HL-60 (cell line): ENCODE measurements at regions not wholly inside any gene's neighbourhood (a gene's known extent, or its start where the extent isn't known, plus 50 kb on each side); places are given as distances from the start of the nearest gene placed in this dataset.

Experiments used
- DNase-seq, 2 experiments: peaks; one replicate each; pipeline ENCODE4 v3.0.0-alpha.2; 2010 to 2020; ENCODE audit warnings: low read depth in 1 of 2, low spot score in 1 of 2
- H3K27ac ChIP-seq: fragments of 250-450 bp; sonication (Bioruptor Pico); replicated peaks from 2 replicates; pipeline ENCODE4 v1.5.1; 2020; ENCODE audit warnings: mild to moderate bottlenecking, moderate library complexity
- H3K27me3 ChIP-seq: fragments of 250-450 bp; sonication (Bioruptor Pico); 2 replicates; pipeline ENCODE4 v1.5.1; 2021; ENCODE audit warnings: mild to moderate bottlenecking, moderate library complexity; ENCODE audit not compliant: insufficient read depth, poor library complexity, severe bottlenecking
- H3K4me3 ChIP-seq: replicated peaks from 2 replicates; pipeline ENCODE4 v1.5.1; 2011; ENCODE audit warnings: mild to moderate bottlenecking, control low read depth, low read length; ENCODE audit not compliant: insufficient read depth
- CTCF ChIP-seq: IDR thresholded peaks from one replicate; pipeline ENCODE4 v1.5.1; 2011; ENCODE audit warnings: low read length, control low read depth, inconsistent platforms; ENCODE audit not compliant: insufficient read depth
- GABPA ChIP-seq: IDR thresholded peaks from 2 replicates; pipeline ENCODE4 v1.6.1; 2012; ENCODE audit warnings: low read depth
- POLR2AphosphoS5 ChIP-seq: IDR thresholded peaks from 2 replicates; pipeline ENCODE4 v1.6.1; 2012; ENCODE audit warnings: low read depth
- SPI1 ChIP-seq: IDR thresholded peaks from 2 replicates; pipeline ENCODE4 v1.6.1; 2012; ENCODE audit warnings: low read depth, mild to moderate bottlenecking, borderline replicate concordance
- TF ChIP-seq, protein P1 (sequence below): IDR thresholded peaks from 2 replicates; pipeline ENCODE4 v1.6.1; 2012; ENCODE audit warnings: low read depth; ENCODE audit not compliant: insufficient replicate concordance

- no peak for TF ChIP-seq POLR2AphosphoS5
- no peak for TF ChIP-seq CTCF
- TF ChIP-seq, protein P1, sequence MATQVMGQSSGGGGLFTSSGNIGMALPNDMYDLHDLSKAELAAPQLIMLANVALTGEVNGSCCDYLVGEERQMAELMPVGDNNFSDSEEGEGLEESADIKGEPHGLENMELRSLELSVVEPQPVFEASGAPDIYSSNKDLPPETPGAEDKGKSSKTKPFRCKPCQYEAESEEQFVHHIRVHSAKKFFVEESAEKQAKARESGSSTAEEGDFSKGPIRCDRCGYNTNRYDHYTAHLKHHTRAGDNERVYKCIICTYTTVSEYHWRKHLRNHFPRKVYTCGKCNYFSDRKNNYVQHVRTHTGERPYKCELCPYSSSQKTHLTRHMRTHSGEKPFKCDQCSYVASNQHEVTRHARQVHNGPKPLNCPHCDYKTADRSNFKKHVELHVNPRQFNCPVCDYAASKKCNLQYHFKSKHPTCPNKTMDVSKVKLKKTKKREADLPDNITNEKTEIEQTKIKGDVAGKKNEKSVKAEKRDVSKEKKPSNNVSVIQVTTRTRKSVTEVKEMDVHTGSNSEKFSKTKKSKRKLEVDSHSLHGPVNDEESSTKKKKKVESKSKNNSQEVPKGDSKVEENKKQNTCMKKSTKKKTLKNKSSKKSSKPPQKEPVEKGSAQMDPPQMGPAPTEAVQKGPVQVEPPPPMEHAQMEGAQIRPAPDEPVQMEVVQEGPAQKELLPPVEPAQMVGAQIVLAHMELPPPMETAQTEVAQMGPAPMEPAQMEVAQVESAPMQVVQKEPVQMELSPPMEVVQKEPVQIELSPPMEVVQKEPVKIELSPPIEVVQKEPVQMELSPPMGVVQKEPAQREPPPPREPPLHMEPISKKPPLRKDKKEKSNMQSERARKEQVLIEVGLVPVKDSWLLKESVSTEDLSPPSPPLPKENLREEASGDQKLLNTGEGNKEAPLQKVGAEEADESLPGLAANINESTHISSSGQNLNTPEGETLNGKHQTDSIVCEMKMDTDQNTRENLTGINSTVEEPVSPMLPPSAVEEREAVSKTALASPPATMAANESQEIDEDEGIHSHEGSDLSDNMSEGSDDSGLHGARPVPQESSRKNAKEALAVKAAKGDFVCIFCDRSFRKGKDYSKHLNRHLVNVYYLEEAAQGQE: no peak
- TF ChIP-seq GABPA: no peak
- no peak for TF ChIP-seq SPI1
- no peaks in the 10 kb centered on the region for H3K27me3 ChIP-seq
- H3K4me3 ChIP-seq: no peak overlapping the region
- no peak overlapping the region for H3K27ac ChIP-seq
- DNase-seq: no peak
Measured at GRCh38 chr6:114564302-114564933, 221.6 kb upstream of the HS3ST5 start.

GRCh38 chr6:114559419-114559818 lies 216.6 kb upstream of the HS3ST5 start:
- Histone ChIP-seq H3K27ac (no peak overlapping the region), H3K4me3 (no peak overlapping the region), H3K27me3 (no peaks in the 10 kb centered on the region)
- no peak for TF ChIP-seq GABPA
- TF ChIP-seq CTCF: no peak
- TF ChIP-seq POLR2AphosphoS5: no peak
- TF ChIP-seq SPI1: no peak
- TF ChIP-seq, protein P1: no peak
- no peak for DNase-seq

DNA sequence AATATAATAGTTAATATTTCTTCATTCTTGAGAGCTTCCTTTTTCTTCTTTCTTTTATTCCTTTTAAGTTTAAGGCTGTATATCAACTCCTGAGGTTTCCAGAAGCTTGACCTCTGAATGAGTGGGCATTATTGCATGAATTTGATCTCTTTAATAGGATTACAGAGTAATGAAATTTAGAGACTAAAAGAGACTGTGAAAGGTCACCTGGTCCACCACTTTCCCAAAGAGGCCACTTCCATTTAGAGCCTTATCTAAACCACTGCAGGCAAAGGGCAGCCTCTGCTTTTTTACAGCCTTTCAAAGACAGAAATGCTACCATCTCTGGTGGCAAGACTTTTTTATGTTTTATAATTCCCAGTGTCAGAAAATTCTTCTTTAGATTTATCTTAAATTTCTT lies 215.3 kb upstream of the HS3ST5 start:
- no peak overlapping the region for H3K27ac ChIP-seq
- no peaks in the 10 kb centered on the region for H3K27me3 ChIP-seq
- no peak overlapping the region for H3K4me3 ChIP-seq
- TF ChIP-seq SPI1 (no peak), CTCF (no peak), POLR2AphosphoS5 (no peak), GABPA (no peak)
- TF ChIP-seq, protein P1: no peak
- DNase-seq: no peak
